Caco-2 (cell line): ENCODE measurements at regions not wholly inside any gene's neighbourhood (a gene's known extent, or its start where the extent isn't known, plus 50 kb on each side); places are given as distances from the start of the nearest gene placed in this dataset.
A peak's percentile ranks its signal among the peaks of the same experiment; 100 is the strongest.

Source experiments
- BruUV-seq: library from RNA; stranded (reverse); fragments of 400-500 nt; replicated peaks from 2 replicates; lab custom pipeline; 2021; lab: Mats Ljungman, UMichigan
- CTCF ChIA-PET: fragments of 300-600 bp; sonication (Branson Sonifier 250); formaldehyde crosslinking; loops from one replicate; lab custom pipeline; 2022; ENCODE audit warnings: antibody characterized with exemption; lab: Charles Lee
- POLR2A ChIA-PET: fragments of 300-600 bp; sonication (Branson Sonifier 250); formaldehyde crosslinking; loops from one replicate; lab custom pipeline; 2022; ENCODE audit warnings: antibody characterized with exemption; lab: Charles Lee
- DNase-seq, 2 experiments: peaks; one replicate each; pipeline versions ENCODE4 v3.0.0 to v3.0.0-alpha.2; 2020 to 2022
- H3K27me3 ChIP-seq: replicated peaks from 2 replicates; pipeline ENCODE4 v1.6.0; 2011; ENCODE audit warnings: low read length; ENCODE audit not compliant: control insufficient read depth, insufficient read depth
- H3K36me3 ChIP-seq: 2 replicates; pipeline ENCODE4 v1.5.1; 2011; ENCODE audit warnings: low read length; ENCODE audit not compliant: control insufficient read depth, insufficient read depth
- H3K4me1 ChIP-seq: fragments of 250-450 bp; sonication (Bioruptor Pico); 2 replicates; pipeline ENCODE4 v1.5.1; 2020; ENCODE audit warnings: mild to moderate bottlenecking
- H3K4me3 ChIP-seq: 2 replicates; pipeline ENCODE4 v1.5.1; 2011; ENCODE audit warnings: low read depth, mild to moderate bottlenecking, control low read depth, low read length
- H3K9me3 ChIP-seq: fragments of 250-450 bp; sonication (Bioruptor Pico); 2 replicates; pipeline ENCODE4 v1.5.1; 2020; ENCODE audit warnings: mild to moderate bottlenecking, moderate library complexity
- H3K27ac Mint-ChIP-seq: one replicate; pipeline ENCODE4 v1.8.0; 2022; ENCODE audit warnings: mixed read lengths; ENCODE audit not compliant: unreplicated experiment
- H3K27me3 Mint-ChIP-seq: one replicate; pipeline ENCODE4 v1.8.0; 2022; ENCODE audit warnings: mixed read lengths; ENCODE audit not compliant: insufficient read depth, unreplicated experiment
- H3K36me3 Mint-ChIP-seq: one replicate; pipeline ENCODE4 v1.8.0; 2022; ENCODE audit warnings: mild to moderate bottlenecking, mixed read lengths; ENCODE audit not compliant: insufficient read depth, unreplicated experiment
- H3K4me1 Mint-ChIP-seq: one replicate; pipeline ENCODE4 v1.8.0; 2022; ENCODE audit warnings: low read depth, mixed read lengths; ENCODE audit not compliant: unreplicated experiment
- H3K4me3 Mint-ChIP-seq: one replicate; pipeline ENCODE4 v1.8.0; 2022; ENCODE audit warnings: mild to moderate bottlenecking, moderate library complexity, mixed read lengths; ENCODE audit not compliant: unreplicated experiment
- H3K9me3 Mint-ChIP-seq: one replicate; pipeline ENCODE4 v1.8.0; 2022; ENCODE audit warnings: mixed read lengths; ENCODE audit not compliant: unreplicated experiment
- CTCF ChIP-seq, 2 experiments: fragments of 200-600 bp in 1 of 2; IDR thresholded peaks; 1 replicate in 1 of 2; 2 replicates in 1 of 2; pipeline versions ENCODE4 v1.5.1 to v1.8.0; 2011 to 2022; ENCODE audit warnings: antibody characterized with exemption in 1 of 2, control low read depth in 1 of 2, inconsistent platforms in 1 of 2, low read depth in 1 of 2, low read length in 1 of 2, mild to moderate bottlenecking in 1 of 2, moderate library complexity in 1 of 2; ENCODE audit not compliant: insufficient read depth in 1 of 2, severe bottlenecking in 1 of 2, unreplicated experiment in 1 of 2
- intact Hi-C: fragments of 100-400 bp; cut with micrococcal nuclease; formaldehyde crosslinking; loops from one replicate; pipeline ENCODE4 v1.10.0; 2022; ENCODE audit not compliant: unreplicated experiment

DNA sequence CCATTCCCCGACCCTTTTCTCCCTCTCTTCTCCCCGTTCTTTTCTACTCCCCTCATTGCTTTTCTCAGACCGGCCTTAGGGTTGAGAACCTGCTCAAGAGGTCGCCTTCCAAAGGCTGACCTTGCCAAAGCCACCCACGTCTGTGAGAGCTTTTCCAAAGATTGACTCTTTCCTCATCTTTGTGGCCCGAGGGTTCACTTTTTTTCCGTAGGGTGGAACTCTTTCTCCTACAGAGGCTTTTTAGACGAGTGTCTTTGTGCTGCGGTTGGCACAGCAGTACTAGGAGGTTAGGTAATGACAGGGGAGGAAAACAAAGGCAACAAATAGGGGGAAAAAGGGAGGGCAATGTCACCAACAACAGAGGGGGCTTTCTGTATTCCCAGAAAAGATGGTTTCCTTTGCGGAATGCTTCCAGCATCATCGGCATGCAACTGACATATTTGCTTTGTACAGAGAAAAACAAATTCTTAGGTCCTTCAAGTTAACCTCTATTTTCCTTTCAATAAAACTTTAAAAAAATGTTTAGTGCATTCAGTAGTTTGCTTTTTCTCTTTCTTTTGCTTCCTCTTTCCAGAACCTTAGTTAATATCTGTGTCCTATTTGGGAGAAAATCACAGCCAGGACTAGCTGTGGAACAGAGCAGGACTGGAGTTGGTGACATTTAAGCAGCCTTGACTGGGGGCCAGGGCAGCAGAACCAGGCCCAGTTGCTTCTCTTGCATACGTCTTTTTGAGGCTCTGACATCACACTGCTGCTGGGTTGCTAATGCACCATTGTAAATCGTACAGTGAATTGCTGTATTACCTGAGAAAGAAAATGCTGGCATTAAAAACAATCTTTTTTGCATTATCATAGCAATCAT, 188.1 kb upstream of the FANCL start:
- no peak for TF ChIP-seq CTCF (IDR thresholded peaks at IDR 0.05; ENCODE audit: insufficient read depth in 1 of 2, low read depth in 1 of 2, low read length in 1 of 2, severe bottlenecking in 1 of 2, unreplicated experiment in 1 of 2)
- H3K4me3 Mint-ChIP-seq = peak overlapping the region; percentile 70
- no peaks in the 10 kb centered on the region for H3K4me1 Mint-ChIP-seq
- no peaks in the 10 kb centered on the region for H3K27me3 ChIP-seq
- H3K27me3 Mint-ChIP-seq = peaks cover 14% of the 10 kb centered on the region
- DNase-seq = no peak
- H3K9me3 ChIP-seq = no peaks in the 10 kb centered on the region
- POLR2A ChIA-PET = no interaction called here
- no peaks in the 10 kb centered on the region for H3K36me3 ChIP-seq
- no TSS peak for BruUV-seq
- H3K4me1 ChIP-seq = no peaks in the 10 kb centered on the region
- intact Hi-C loops = no loop called here
- H3K27ac Mint-ChIP-seq = no peak overlapping the region
- no peaks in the 10 kb centered on the region for H3K9me3 Mint-ChIP-seq
- H3K4me3 ChIP-seq = no peak overlapping the region
- CTCF ChIA-PET = no interaction called here
- no peaks in the 10 kb centered on the region for H3K36me3 Mint-ChIP-seq

DNA sequence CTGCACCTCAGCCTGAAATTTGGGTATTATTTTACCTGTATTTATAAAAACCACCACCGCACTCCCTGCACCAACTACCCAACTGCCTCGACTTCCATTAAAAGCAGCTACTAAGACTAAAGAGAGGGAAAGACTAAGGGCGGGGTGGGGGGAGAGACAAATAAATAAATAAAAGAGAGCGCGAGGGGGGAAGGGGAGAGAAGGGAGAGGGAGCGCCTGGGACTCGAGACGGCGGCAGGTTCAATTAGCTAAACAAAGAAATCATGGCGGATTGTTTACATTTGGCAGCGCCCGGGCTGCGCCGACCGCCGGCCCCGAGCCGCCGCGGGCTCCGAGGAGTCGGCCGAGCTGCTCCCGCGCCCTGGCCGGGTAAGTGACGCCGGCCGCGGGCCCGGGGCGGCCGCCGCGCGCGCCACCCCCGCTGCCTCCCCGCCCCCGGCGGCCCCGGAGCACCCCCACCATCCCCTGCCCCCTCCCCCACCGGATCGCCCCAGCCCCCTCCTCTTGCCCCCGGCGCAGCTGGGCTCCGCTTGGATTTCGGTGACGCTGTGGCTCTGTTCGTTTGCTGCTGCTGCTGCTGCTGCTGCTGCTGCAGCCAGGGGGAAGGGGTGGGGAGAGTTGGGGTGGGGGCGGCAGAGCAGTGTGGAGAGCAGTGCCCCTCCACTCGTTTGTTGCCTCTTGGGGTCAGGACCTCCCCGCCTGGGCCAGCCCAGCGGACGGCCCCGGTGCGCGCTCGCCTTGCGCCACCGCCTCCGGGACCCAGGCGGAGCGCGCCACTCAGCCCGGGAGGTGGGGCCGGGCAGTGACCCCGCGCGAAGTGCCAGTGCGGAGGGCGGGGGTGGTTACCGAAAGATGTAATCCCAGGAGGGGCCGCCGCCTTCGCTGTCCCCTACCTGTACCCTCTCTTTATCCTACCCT, 187.2 kb upstream of the FANCL start:
- TF ChIP-seq CTCF (IDR thresholded peaks at IDR 0.05; ENCODE audit: insufficient read depth in 1 of 2, low read depth in 1 of 2, low read length in 1 of 2, severe bottlenecking in 1 of 2, unreplicated experiment in 1 of 2) = no peak
- DNase-seq = peak in 1 of 2 experiments; percentile 28
- H3K9me3 Mint-ChIP-seq = no peaks in the 10 kb centered on the region
- Histone ChIP-seq H3K36me3 (no peaks in the 10 kb centered on the region), H3K9me3 (no peaks in the 10 kb centered on the region), H3K4me1 (no peaks in the 10 kb centered on the region), H3K4me3 (peak overlapping the region; percentile 37), H3K27me3 (no peaks in the 10 kb centered on the region)
- H3K27me3 Mint-ChIP-seq = peaks cover 14% of the 10 kb centered on the region
- POLR2A ChIA-PET = no interaction called here
- CTCF ChIA-PET = no interaction called here
- H3K4me3 Mint-ChIP-seq = peak overlapping the region; percentile 70
- no peaks in the 10 kb centered on the region for H3K36me3 Mint-ChIP-seq
- H3K27ac Mint-ChIP-seq = no peak overlapping the region
- no peaks in the 10 kb centered on the region for H3K4me1 Mint-ChIP-seq
- BruUV-seq = no TSS peak
- intact Hi-C loops = no loop called here

DNA sequence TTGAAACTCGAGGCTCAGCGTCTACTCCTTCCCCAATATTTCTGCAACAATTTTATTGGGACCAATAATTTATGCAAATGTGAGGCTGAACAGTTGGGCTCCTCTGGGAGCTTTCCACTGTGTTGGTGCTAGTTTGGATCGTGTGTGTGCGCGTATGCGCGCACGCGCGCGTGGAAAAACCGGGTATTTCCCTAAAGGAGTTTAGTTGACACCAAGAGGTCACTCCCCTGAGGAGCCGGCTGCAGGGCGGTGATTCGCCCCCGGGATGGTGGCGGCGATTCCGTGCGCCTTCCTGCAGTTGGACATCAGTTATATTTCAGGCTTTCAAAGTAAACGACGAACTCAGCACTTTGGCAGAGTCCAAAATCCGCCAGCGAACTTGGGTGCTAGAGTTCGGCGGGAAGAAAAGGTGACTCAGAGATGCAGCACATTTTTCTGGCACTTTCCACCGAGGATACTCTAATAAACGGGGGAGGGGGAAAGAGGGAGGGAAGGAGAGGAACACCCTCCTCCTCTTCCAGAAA, 186.5 kb upstream of the FANCL start:
- intact Hi-C loops = no loop called here
- H3K4me3 Mint-ChIP-seq = peak overlapping the region; percentile 70
- TF ChIP-seq CTCF (IDR thresholded peaks at IDR 0.05; ENCODE audit: insufficient read depth in 1 of 2, low read depth in 1 of 2, low read length in 1 of 2, severe bottlenecking in 1 of 2, unreplicated experiment in 1 of 2) = no peak
- no peaks in the 10 kb centered on the region for H3K4me1 Mint-ChIP-seq
- no peaks in the 10 kb centered on the region for H3K4me1 ChIP-seq
- H3K9me3 Mint-ChIP-seq = no peaks in the 10 kb centered on the region
- no peak overlapping the region for H3K27ac Mint-ChIP-seq
- H3K27me3 ChIP-seq = no peaks in the 10 kb centered on the region
- BruUV-seq = no TSS peak
- H3K9me3 ChIP-seq = no peaks in the 10 kb centered on the region
- peaks cover 14% of the 10 kb centered on the region for H3K27me3 Mint-ChIP-seq
- POLR2A ChIA-PET = no interaction called here
- CTCF ChIA-PET = no interaction called here
- H3K4me3 ChIP-seq = peak overlapping the region; percentile 37
- peak; percentile 18 to 35 for DNase-seq
- no peaks in the 10 kb centered on the region for H3K36me3 ChIP-seq
- H3K36me3 Mint-ChIP-seq = no peaks in the 10 kb centered on the region
